Epithelial cell of proximal tubule (primary cell): ENCODE measurements at regions not wholly inside any gene's neighbourhood (a gene's known extent, or its start where the extent isn't known, plus 50 kb on each side); places are given as distances from the start of the nearest gene placed in this dataset.

Source experiments
- DNase-seq: peaks from one replicate; pipeline ENCODE4 v3.0.0-alpha.2; 2011; ENCODE audit warnings: low read depth
- H3K4me3 ChIP-seq: 2 replicates; pipeline ENCODE4 v1.5.1; 2011; ENCODE audit warnings: low read depth, mild to moderate bottlenecking, low read length
- TF ChIP-seq, protein P1 (sequence below): conservative IDR thresholded peaks from 2 replicates; pipeline ENCODE4 v1.5.1; 2012; ENCODE audit warnings: low read depth, mild to moderate bottlenecking, low read length

GRCh38 chr1:221430152-221430960, 311.5 kb downstream of the DUSP10 start:
- TF ChIP-seq, protein P1, sequence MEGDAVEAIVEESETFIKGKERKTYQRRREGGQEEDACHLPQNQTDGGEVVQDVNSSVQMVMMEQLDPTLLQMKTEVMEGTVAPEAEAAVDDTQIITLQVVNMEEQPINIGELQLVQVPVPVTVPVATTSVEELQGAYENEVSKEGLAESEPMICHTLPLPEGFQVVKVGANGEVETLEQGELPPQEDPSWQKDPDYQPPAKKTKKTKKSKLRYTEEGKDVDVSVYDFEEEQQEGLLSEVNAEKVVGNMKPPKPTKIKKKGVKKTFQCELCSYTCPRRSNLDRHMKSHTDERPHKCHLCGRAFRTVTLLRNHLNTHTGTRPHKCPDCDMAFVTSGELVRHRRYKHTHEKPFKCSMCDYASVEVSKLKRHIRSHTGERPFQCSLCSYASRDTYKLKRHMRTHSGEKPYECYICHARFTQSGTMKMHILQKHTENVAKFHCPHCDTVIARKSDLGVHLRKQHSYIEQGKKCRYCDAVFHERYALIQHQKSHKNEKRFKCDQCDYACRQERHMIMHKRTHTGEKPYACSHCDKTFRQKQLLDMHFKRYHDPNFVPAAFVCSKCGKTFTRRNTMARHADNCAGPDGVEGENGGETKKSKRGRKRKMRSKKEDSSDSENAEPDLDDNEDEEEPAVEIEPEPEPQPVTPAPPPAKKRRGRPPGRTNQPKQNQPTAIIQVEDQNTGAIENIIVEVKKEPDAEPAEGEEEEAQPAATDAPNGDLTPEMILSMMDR: no peak
- DNase-seq: no peak
- no peak overlapping the region for H3K4me3 ChIP-seq

GRCh38 chr1:221431068-221431651, 310.7 kb downstream of the DUSP10 start:
- no peak overlapping the region for H3K4me3 ChIP-seq
- TF ChIP-seq, protein P1: peak; percentile 31
- no peak for DNase-seq

- no peak for DNase-seq
- H3K4me3 ChIP-seq: no peak overlapping the region
- TF ChIP-seq, protein P1: no peak
Measured at GRCh38 chr1:221431961-221432360, 309.9 kb downstream of the DUSP10 start.

DNA sequence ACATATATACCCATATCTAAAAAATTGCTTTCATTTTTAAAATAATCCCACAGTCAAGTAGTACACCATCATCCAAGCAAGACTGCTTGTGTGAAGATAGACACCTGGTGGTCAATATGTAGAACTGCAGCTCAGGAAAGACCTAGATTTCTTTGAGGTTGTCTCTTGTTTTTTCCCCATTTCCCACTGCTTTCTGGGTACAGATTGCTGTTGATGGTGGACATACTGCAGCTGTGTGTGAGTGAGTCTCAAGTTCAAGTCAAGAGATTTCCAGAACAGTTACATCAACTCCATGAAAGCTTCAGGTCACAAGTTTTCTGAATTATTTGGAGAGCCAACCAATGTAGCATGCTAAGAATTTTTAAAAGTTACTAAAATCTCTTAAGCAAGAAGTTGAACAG, 306.4 kb downstream of the DUSP10 start:
- DNase-seq: no peak
- TF ChIP-seq, protein P1: peak; percentile 92
- H3K4me3 ChIP-seq: no peak overlapping the region

DNA sequence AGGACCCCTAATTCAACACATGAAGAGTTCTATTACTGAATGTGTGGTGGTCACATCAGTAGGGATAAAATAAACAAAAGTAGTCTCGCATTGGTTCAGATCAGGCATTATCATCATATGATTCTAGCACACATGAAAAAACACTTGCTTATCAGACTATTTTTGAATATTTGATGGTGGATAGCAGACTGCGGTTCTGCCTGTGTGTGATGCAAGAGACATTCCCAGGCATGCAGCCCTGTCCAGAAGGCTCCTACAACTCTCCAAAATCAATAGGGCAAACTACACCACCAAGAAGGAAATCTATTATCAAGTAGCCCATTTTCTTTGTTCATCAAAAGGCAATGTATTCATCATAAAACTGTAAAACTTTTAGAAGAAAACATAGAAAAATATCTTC, 304.7 kb downstream of the DUSP10 start:
- TF ChIP-seq, protein P1: no peak
- DNase-seq: no peak
- no peak overlapping the region for H3K4me3 ChIP-seq

DNA sequence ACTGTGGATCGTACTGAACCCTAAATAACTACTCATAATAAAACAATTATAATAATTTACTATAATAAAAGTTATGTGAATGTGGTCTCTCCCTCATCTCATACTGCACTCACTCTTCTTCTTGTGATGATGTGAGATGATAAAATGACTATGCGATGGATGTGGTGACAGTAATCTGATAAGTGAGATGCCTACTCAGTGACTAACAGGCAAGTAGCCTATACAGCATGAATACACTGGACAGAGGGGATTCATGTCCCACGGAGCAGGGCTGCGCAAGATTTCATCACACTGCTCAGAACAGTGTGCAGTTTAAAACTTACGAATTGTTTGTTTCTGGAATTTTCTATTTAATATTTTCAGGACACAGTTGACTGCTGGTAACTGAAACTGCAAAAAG, 304.0 kb downstream of the DUSP10 start:
- TF ChIP-seq, protein P1: no peak
- DNase-seq: no peak

More for the DNA sequence above, 304.0 kb downstream of the DUSP10 start:
- no peak overlapping the region for H3K4me3 ChIP-seq
